Upper lobe of left lung (tissue), 4 donors: ENCODE measurements at regions not wholly inside any gene's neighbourhood (a gene's known extent, or its start where the extent isn't known, plus 50 kb on each side); places are given as distances from the start of the nearest gene placed in this dataset.

ENCODE experiments used
- EP300 ChIP-seq, 4 donors: sonication (generic); formaldehyde crosslinking; IDR thresholded peaks; one replicate each; pipeline ENCODE4 v1.5.1; 2017; ENCODE audit warnings: antibody characterized with exemption in 4 of 4, control low read depth in 2 of 4
- POLR2A ChIP-seq, 4 donors: fragments of 450-650 bp; IDR thresholded peaks; one replicate each; pipeline ENCODE4 v1.5.1; 2016 to 2017; ENCODE audit warnings: antibody characterized with exemption in 4 of 4, mild to moderate bottlenecking in 2 of 4
- POLR2AphosphoS5 ChIP-seq, 2 donors: sonication (generic); formaldehyde crosslinking; IDR thresholded peaks; one replicate each; pipeline ENCODE4 v1.5.1; 2017; ENCODE audit warnings: antibody characterized with exemption in 2 of 2
- TF ChIP-seq, protein P1 (sequence below), 6 experiments: fragments of 450-650 bp in 4 of 6; fragments of 200-600 bp in 2 of 6; sonication (generic) in 2 of 6; IDR thresholded peaks; one replicate each; pipeline ENCODE4 v1.5.1; 2016 to 2019; ENCODE audit warnings: antibody characterized with exemption in 6 of 6

GRCh38 chr2:204030322-204030721 lies 93.8 kb downstream of the ICOS start:
- TF ChIP-seq POLR2A (IDR thresholded peaks at IDR 0.05) (no peak), POLR2AphosphoS5 (IDR thresholded peaks at IDR 0.05) (no peak), EP300 (IDR thresholded peaks at IDR 0.05) (no peak)
- TF ChIP-seq, protein P1, sequence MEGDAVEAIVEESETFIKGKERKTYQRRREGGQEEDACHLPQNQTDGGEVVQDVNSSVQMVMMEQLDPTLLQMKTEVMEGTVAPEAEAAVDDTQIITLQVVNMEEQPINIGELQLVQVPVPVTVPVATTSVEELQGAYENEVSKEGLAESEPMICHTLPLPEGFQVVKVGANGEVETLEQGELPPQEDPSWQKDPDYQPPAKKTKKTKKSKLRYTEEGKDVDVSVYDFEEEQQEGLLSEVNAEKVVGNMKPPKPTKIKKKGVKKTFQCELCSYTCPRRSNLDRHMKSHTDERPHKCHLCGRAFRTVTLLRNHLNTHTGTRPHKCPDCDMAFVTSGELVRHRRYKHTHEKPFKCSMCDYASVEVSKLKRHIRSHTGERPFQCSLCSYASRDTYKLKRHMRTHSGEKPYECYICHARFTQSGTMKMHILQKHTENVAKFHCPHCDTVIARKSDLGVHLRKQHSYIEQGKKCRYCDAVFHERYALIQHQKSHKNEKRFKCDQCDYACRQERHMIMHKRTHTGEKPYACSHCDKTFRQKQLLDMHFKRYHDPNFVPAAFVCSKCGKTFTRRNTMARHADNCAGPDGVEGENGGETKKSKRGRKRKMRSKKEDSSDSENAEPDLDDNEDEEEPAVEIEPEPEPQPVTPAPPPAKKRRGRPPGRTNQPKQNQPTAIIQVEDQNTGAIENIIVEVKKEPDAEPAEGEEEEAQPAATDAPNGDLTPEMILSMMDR (IDR thresholded peaks at IDR 0.05), result no peak
